Heart left ventricle (tissue), 13 donors: ENCODE measurements at regions not wholly inside any gene's neighbourhood (a gene's known extent, or its start where the extent isn't known, plus 50 kb on each side); places are given as distances from the start of the nearest gene placed in this dataset.
"Not testable (repeated sequence)": the region's sequence is repeated elsewhere in the genome, so short reads cannot be mapped to it uniquely, and the experiment has no call there.

Experiments
- CTCF ChIP-seq, 12 donors: fragments of 200-600 bp; sonication (generic) in 4 of 12; IDR thresholded peaks; one replicate each; pipeline versions ENCODE4 v1.5.0 to v1.8.0; 2018 to 2022; ENCODE audit warnings: antibody characterized with exemption in 12 of 12, mild to moderate bottlenecking in 5 of 12
- POLR2A ChIP-seq, 2 donors: fragments of 450-650 bp; IDR thresholded peaks; one replicate each; pipeline ENCODE4 v1.6.1; 2017; ENCODE audit warnings: antibody characterized with exemption in 2 of 2, mild to moderate bottlenecking in 2 of 2, moderate library complexity in 2 of 2
- donor health status: ischemic (EF 13 %, LVEDD 7.1; RV severe dilation, severe dysfunction).
- donor health status: DM: no; HTN: yes; CAD: no.
- donor health status: DM: no; HTN: no; CAD: no.
- donor health status: ischemic (EF 25% LVEDD 6.9; RV normal size, moderate dysfunction).
- donor health status: ischemic (EF 25% LVEDD 5.7; RV mildly dilated, moderate dysfunction).
- donor health status: ischemic (EF 35%, LVEDD 5.7; RV mildly dilated, moderate dysfunction).
- donor health status: nonischemic (EF 11% LVEDD 7.7; RV severe dilation, severe dysfunction).
- donor health status: DM: yes; HTN: yes; CAD: no.
- donor health status: PGD.
- donor health status: ischemic (EF 29% LVEDD 5.4; RV normal size, mild dysfunction).
- donor health status: nonischemic (EF 23%, LVEDD 6.1; RV moderate dilation, normal function).

- TF ChIP-seq POLR2A, CTCF (IDR thresholded peaks at IDR 0.05): not testable (repeated sequence)
These were observed 588.9 kb upstream of the SLC35B3 start for GRCh38 chr6:9024246-9024645.
